NT2/D1 (cell line): ENCODE measurements at regions not wholly inside any gene's neighbourhood (a gene's known extent, or its start where the extent isn't known, plus 50 kb on each side); places are given as distances from the start of the nearest gene placed in this dataset.

Experiments
- DNase-seq: peaks from one replicate; pipeline ENCODE4 v3.0.0-alpha.2; 2011; ENCODE audit warnings: low read depth, low spot score
- H3K27me3 ChIP-seq: 2 replicates; pipeline ENCODE4 v1.6.0; 2011; ENCODE audit warnings: mild to moderate bottlenecking; ENCODE audit not compliant: insufficient read length, insufficient read depth
- H3K36me3 ChIP-seq: 2 replicates; pipeline ENCODE4 v1.6.1; 2011; ENCODE audit warnings: mild to moderate bottlenecking, low read length, mixed read lengths; ENCODE audit not compliant: insufficient read depth, insufficient read length
- H3K4me1 ChIP-seq: 2 replicates; pipeline ENCODE4 v1.5.1; 2011; ENCODE audit not compliant: insufficient read depth, insufficient read length
- H3K4me3 ChIP-seq: 2 replicates; pipeline ENCODE4 v1.5.1; 2011; ENCODE audit warnings: low read depth; ENCODE audit not compliant: insufficient read length
- H3K9ac ChIP-seq: 2 replicates; pipeline ENCODE4 v1.6.0; 2011; ENCODE audit warnings: low read depth; ENCODE audit not compliant: insufficient read length
- H3K9me3 ChIP-seq: 2 replicates; pipeline ENCODE4 v1.5.1; 2011; ENCODE audit warnings: mild to moderate bottlenecking, low read length; ENCODE audit not compliant: insufficient read depth
- SUZ12 ChIP-seq: IDR thresholded peaks from 2 replicates; pipeline ENCODE4 v1.6.1; 2011; ENCODE audit not compliant: insufficient read length, insufficient read depth; ENCODE audit errors: extremely low read depth
- YY1 ChIP-seq: IDR thresholded peaks from 2 replicates; pipeline ENCODE4 v1.6.1; 2011; ENCODE audit not compliant: insufficient read length, insufficient read depth
- ZNF274 ChIP-seq: IDR thresholded peaks from 2 replicates; pipeline ENCODE4 v1.6.1; 2011; ENCODE audit warnings: mild to moderate bottlenecking, low read depth, low read length

DNA sequence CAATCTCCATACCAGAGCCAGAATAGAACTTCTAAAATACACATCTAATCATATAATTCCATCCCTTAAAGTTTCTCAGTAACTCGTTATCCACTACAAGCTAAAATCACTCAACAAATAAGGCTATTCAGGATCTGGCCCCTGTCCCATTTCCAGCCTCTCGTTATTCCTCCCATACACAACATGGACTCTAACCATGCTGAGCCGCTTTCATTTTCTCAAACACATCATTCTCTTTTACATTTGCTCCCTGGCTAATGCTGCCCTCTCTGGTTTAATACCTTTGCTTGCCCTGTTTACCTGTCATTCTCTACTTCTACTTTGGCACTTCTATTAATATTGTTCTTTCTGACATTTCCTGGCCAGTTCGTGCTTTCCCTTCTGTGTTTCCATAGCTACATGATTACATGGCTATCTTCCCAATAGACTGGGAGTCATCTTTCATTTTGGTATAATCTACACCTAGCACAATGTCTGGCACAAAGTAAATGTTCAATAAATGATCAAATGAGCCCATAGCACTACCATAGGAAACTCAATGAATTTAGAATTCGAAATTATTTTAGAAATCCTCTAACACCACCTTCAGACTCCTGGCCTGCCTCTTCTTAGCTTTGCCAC, 163.6 kb upstream of the VRK2 start:
- DNase-seq = no peak
- no peaks in the 10 kb centered on the region for H3K4me1 ChIP-seq
- H3K9me3 ChIP-seq = no peaks in the 10 kb centered on the region
- no peak for TF ChIP-seq ZNF274
- no peak for TF ChIP-seq SUZ12
- TF ChIP-seq YY1 = no peak
- H3K36me3 ChIP-seq = no peaks in the 10 kb centered on the region
- H3K4me3 ChIP-seq = no peak overlapping the region
- H3K9ac ChIP-seq = no peak overlapping the region
- H3K27me3 ChIP-seq = no peaks in the 10 kb centered on the region

DNA sequence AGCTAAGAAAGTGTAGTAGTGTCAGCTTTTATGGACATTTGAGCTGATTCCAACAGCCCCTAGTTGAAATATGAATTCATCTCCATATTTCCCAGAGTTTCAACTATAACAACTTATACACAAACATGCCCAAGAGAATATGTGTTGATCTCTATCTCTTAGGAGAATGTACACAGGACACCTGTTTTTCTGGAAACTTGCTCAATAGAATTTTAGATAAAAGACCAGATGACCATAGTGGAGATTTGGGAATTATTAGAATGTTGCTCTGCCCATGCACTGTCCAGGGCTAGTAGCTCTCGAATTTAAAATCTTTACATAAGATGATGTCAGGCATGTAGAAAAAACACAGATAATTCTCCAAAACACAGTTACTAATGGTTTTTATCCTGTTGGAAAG, 162.3 kb upstream of the VRK2 start:
- Histone ChIP-seq H3K9me3 (no peaks in the 10 kb centered on the region), H3K9ac (no peak overlapping the region), H3K36me3 (no peaks in the 10 kb centered on the region), H3K4me3 (no peak overlapping the region), H3K27me3 (no peaks in the 10 kb centered on the region), H3K4me1 (no peaks in the 10 kb centered on the region)
- TF ChIP-seq YY1 (no peak), ZNF274 (no peak), SUZ12 (no peak)
- no peak for DNase-seq

DNA sequence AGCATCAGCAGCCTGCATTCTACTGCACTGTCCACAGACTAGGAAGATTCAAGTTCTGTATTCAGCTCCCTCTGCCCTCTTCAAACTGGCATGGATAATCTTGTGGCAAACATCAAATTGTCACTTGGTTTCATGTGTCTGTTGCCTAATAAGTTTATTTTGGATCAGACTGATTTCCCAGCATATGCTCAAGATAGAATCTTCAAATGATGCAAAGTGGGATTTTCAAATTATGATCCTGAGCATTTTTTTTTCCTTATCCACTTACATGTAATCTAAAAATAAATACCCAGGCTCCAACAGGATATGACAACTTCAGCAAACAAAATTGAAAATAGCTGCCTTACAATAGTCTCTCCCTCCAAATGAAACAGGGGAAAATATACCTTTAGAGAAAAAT, 160.9 kb upstream of the VRK2 start:
- Histone ChIP-seq H3K9me3 (no peaks in the 10 kb centered on the region), H3K4me3 (no peak overlapping the region), H3K36me3 (no peaks in the 10 kb centered on the region), H3K9ac (no peak overlapping the region), H3K27me3 (no peaks in the 10 kb centered on the region), H3K4me1 (no peaks in the 10 kb centered on the region)
- TF ChIP-seq YY1 (no peak), SUZ12 (no peak)
- no peak for DNase-seq

DNA sequence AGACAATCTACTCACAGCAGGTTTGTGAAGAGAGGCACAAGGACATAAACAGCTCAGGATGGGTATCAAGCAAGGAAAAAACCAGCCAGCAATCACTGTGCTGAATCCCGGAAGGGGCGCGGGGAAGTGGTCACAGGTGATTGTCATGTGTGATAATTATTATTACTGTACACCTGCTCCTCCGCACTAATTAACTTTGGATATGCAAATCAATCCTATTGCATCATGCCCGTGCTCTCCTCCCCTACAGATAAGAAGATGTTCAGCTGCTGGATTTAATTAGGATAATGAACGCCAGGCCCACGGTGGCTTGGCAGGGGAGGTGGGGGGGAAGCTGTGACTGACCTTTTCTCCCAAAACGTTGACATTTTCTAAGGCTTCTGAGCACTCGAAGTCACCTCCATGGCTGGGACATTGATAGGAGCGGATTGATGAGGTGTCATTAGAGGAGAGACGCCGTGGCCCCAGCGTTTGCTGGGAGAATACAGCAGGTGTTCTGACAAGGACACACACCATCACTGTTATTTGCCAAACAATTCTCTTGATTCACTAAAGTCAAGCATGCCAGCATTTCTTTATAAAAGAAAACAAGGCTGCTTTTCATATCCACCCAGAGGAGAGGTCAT, 160.3 kb upstream of the VRK2 start:
- DNase-seq = no peak
- Histone ChIP-seq H3K27me3 (no peaks in the 10 kb centered on the region), H3K9me3 (no peaks in the 10 kb centered on the region), H3K9ac (no peak overlapping the region), H3K36me3 (no peaks in the 10 kb centered on the region), H3K4me1 (no peaks in the 10 kb centered on the region), H3K4me3 (no peak overlapping the region)
- no peak for TF ChIP-seq ZNF274
- no peak for TF ChIP-seq YY1
- TF ChIP-seq SUZ12 = no peak

- H3K4me1 ChIP-seq = no peaks in the 10 kb centered on the region
- TF ChIP-seq ZNF274 = no peak
- H3K4me3 ChIP-seq = no peak overlapping the region
- DNase-seq = no peak
- H3K36me3 ChIP-seq = no peaks in the 10 kb centered on the region
- H3K27me3 ChIP-seq = no peaks in the 10 kb centered on the region
- no peak overlapping the region for H3K9ac ChIP-seq
- no peaks in the 10 kb centered on the region for H3K9me3 ChIP-seq
Observed at GRCh38 chr2:57888463-57888862, 158.1 kb upstream of the VRK2 start.

GRCh38 chr2:57890464-57890863, 156.1 kb upstream of the VRK2 start:
- Histone ChIP-seq H3K9ac (no peak overlapping the region), H3K27me3 (no peaks in the 10 kb centered on the region), H3K9me3 (no peaks in the 10 kb centered on the region), H3K4me3 (no peak overlapping the region), H3K36me3 (no peaks in the 10 kb centered on the region), H3K4me1 (no peaks in the 10 kb centered on the region)
- TF ChIP-seq SUZ12 = no peak
- no peak for TF ChIP-seq YY1
- TF ChIP-seq ZNF274 = no peak
- DNase-seq = no peak

DNA sequence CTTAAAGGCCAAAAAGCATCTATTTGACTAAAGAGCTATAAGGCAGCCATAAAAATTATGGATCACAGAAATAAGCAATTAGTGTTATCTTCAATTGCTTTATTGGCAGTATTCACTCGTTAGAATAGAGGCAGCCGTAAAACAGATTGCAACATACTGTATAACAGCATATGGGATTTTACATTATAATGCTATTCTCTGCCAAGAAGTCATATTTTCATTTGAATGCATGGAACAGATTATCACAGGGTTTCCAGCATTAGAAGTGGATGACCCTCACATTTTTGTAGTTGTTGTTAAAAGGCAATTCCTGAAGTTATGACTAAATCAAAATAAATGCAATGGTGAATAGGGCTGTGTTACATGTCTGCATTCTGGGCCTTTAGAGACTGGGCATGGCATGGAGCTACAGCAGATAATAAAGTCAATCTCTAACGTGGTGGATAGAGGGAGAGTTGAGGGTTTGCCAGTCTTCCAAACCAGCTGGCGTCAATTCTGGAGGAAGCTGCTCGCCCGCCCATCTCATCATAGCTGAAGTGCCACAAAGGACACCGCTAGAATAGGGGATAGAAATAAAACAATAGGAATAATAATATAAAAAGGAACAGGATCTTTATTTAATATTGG, 155.4 kb upstream of the VRK2 start:
- H3K9me3 ChIP-seq = no peaks in the 10 kb centered on the region
- no peaks in the 10 kb centered on the region for H3K36me3 ChIP-seq
- H3K4me3 ChIP-seq = no peak overlapping the region
- no peaks in the 10 kb centered on the region for H3K4me1 ChIP-seq
- no peaks in the 10 kb centered on the region for H3K27me3 ChIP-seq
- H3K9ac ChIP-seq = no peak overlapping the region
- no peak for TF ChIP-seq ZNF274
- TF ChIP-seq SUZ12 = no peak
- no peak for TF ChIP-seq YY1
- no peak for DNase-seq
